GM12891 (cell line): ENCODE measurements at regions not wholly inside any gene's neighbourhood (a gene's known extent, or its start where the extent isn't known, plus 50 kb on each side); places are given as distances from the start of the nearest gene placed in this dataset.

Experiments used
- DNase-seq: peaks from one replicate; pipeline ENCODE4 v3.0.0; 2011; ENCODE audit warnings: low spot score; ENCODE audit not compliant: insufficient read length
- FAIRE-seq: peaks from 2 replicates; lab custom pipeline; 2011; peaks lifted over from hg19 to GRCh38; lab: Jason Lieb, UNC
- PAX5 ChIP-seq: IDR thresholded peaks from 2 replicates; pipeline ENCODE4 v1.6.1; 2011; ENCODE audit warnings: low read length, moderate library complexity, mild to moderate bottlenecking; ENCODE audit not compliant: insufficient read depth, severe bottlenecking
- POLR2A ChIP-seq: IDR thresholded peaks from 2 replicates; pipeline ENCODE4 v1.6.1; 2011; ENCODE audit warnings: low read depth, low read length, control low read depth
- POLR2AphosphoS5 ChIP-seq: IDR thresholded peaks from 2 replicates; pipeline ENCODE4 v1.6.1; 2011; ENCODE audit warnings: low read depth, low read length, control low read depth
- POU2F2 ChIP-seq: IDR thresholded peaks from 2 replicates; pipeline ENCODE4 v1.6.1; 2011; ENCODE audit warnings: low read depth, mild to moderate bottlenecking, control low read depth, low read length, moderate library complexity
- SPI1 ChIP-seq: IDR thresholded peaks from 2 replicates; pipeline ENCODE4 v1.6.1; 2011; ENCODE audit warnings: low read depth, low read length, control low read depth
- TAF1 ChIP-seq: IDR thresholded peaks from 2 replicates; pipeline ENCODE4 v1.6.1; 2011; ENCODE audit warnings: low read depth, low read length, control low read depth

- DNase-seq (no peak), FAIRE-seq (no peak)
- TF ChIP-seq PAX5 (no peak), POU2F2 (no peak), POLR2AphosphoS5 (no peak), SPI1 (no peak), POLR2A (no peak)
Observed at GRCh38 chr9:28059192-28059591, 485.9 kb upstream of the C9orf72 start.

- FAIRE-seq (no peak), DNase-seq (no peak)
- no peak for TF ChIP-seq POU2F2
- no peak for TF ChIP-seq SPI1
- no peak for TF ChIP-seq POLR2AphosphoS5
- no peak for TF ChIP-seq TAF1
- TF ChIP-seq PAX5 = no peak
- TF ChIP-seq POLR2A = no peak
Observed at GRCh38 chr9:28064241-28064815, 491.0 kb upstream of the C9orf72 start.

- FAIRE-seq (no peak), DNase-seq (no peak)
- TF ChIP-seq SPI1 (no peak), POLR2A (no peak), POU2F2 (no peak), TAF1 (no peak)
Observed at GRCh38 chr9:28073270-28073669, 500.0 kb upstream of the C9orf72 start.

GRCh38 chr9:28079677-28080076, 506.4 kb upstream of the C9orf72 start:
- FAIRE-seq = no peak
- TF ChIP-seq TAF1 = no peak
- TF ChIP-seq POLR2AphosphoS5 = no peak
- no peak for TF ChIP-seq PAX5
- no peak for DNase-seq

GRCh38 chr9:28082671-28083070, 509.4 kb upstream of the C9orf72 start:
- DNase-seq (no peak), FAIRE-seq (no peak)
- TF ChIP-seq SPI1 = no peak
- TF ChIP-seq POU2F2 = no peak
- TF ChIP-seq PAX5 = no peak
- no peak for TF ChIP-seq POLR2A
- no peak for TF ChIP-seq POLR2AphosphoS5
- TF ChIP-seq TAF1 = no peak

- no peak for DNase-seq
Observed at GRCh38 chr9:28086881-28087280, 513.6 kb upstream of the C9orf72 start.

GRCh38 chr9:28092981-28093936, 520.0 kb upstream of the C9orf72 start:
- DNase-seq = no peak
- FAIRE-seq = no peak

More at GRCh38 chr9:28086881-28087280, 513.6 kb upstream of the C9orf72 start:
- no peak for FAIRE-seq
- TF ChIP-seq POU2F2 (no peak), TAF1 (no peak), PAX5 (no peak), POLR2AphosphoS5 (no peak), SPI1 (no peak), POLR2A (no peak)

GRCh38 chr9:28101509-28101908, 528.2 kb upstream of the C9orf72 start:
- DNase-seq (no peak), FAIRE-seq (no peak)
- no peak for TF ChIP-seq POU2F2

More at GRCh38 chr9:28092981-28093936, 520.0 kb upstream of the C9orf72 start:
- no peak for TF ChIP-seq PAX5
- no peak for TF ChIP-seq POU2F2
- no peak for TF ChIP-seq SPI1
- no peak for TF ChIP-seq POLR2AphosphoS5
- TF ChIP-seq TAF1 = no peak
- TF ChIP-seq POLR2A = no peak

- no peak for FAIRE-seq
- no peak for DNase-seq
- no peak for TF ChIP-seq POLR2A
- no peak for TF ChIP-seq POLR2AphosphoS5
- no peak for TF ChIP-seq POU2F2
- TF ChIP-seq PAX5 = no peak
- no peak for TF ChIP-seq SPI1
- TF ChIP-seq TAF1 = no peak
Observed at GRCh38 chr9:28105001-28105400, 531.7 kb upstream of the C9orf72 start.
